ENCODE measurements at regions not wholly inside any gene's neighbourhood (a gene's known extent, or its start where the extent isn't known, plus 50 kb on each side); places are given as distances from the start of the nearest gene placed in this dataset.

- TF ChIP-seq CTCF (IDR thresholded peaks at IDR 0.05; ENCODE audit: low read depth, low read length), result no peak
Measured at GRCh38 chr3:164267053-164267452, 811.2 kb downstream of the SI start.

GRCh38 chr3:164250923-164251322, 827.4 kb downstream of the SI start:
- no peak for DNase-seq (ENCODE audit: extremely low read depth, low read depth)

More at GRCh38 chr3:164267053-164267452, 811.2 kb downstream of the SI start:
- DNase-seq (ENCODE audit: extremely low read depth, low read depth), result no peak

GRCh38 chr3:164236851-164237250, 841.4 kb downstream of the SI start:
- TF ChIP-seq CTCF (IDR thresholded peaks at IDR 0.05; ENCODE audit: low read depth, low read length), result no peak

More at GRCh38 chr3:164250923-164251322, 827.4 kb downstream of the SI start:
- no peak for TF ChIP-seq CTCF (IDR thresholded peaks at IDR 0.05; ENCODE audit: low read depth, low read length)

GRCh38 chr3:164235289-164236028, 842.8 kb downstream of the SI start:
- no peak for TF ChIP-seq CTCF (IDR thresholded peaks at IDR 0.05; ENCODE audit: low read depth, low read length)

More at GRCh38 chr3:164236851-164237250, 841.4 kb downstream of the SI start:
- DNase-seq (ENCODE audit: extremely low read depth, low read depth), result no peak

GRCh38 chr3:164233951-164234350, 844.3 kb downstream of the SI start:
- no peak for DNase-seq (ENCODE audit: extremely low read depth, low read depth)
- TF ChIP-seq CTCF (IDR thresholded peaks at IDR 0.05; ENCODE audit: low read depth, low read length), result no peak

More at GRCh38 chr3:164235289-164236028, 842.8 kb downstream of the SI start:
- no peak for DNase-seq (ENCODE audit: extremely low read depth, low read depth)

- no peak for TF ChIP-seq CTCF (IDR thresholded peaks at IDR 0.05; ENCODE audit: low read depth, low read length)
- no peak for DNase-seq (ENCODE audit: extremely low read depth, low read depth)
Measured at GRCh38 chr3:164231718-164232117, 846.6 kb downstream of the SI start.

GRCh38 chr3:164230385-164231094, 847.8 kb downstream of the SI start:
- TF ChIP-seq CTCF (IDR thresholded peaks at IDR 0.05; ENCODE audit: low read depth, low read length), result no peak
- DNase-seq (ENCODE audit: extremely low read depth, low read depth), result no peak

All from AG09319 (cell line).